NCI-H146 treated with DMSO at 0.1 percent for 48 hours (cell line): ENCODE measurements at regions not wholly inside any gene's neighbourhood (a gene's known extent, or its start where the extent isn't known, plus 50 kb on each side); places are given as distances from the start of the nearest gene placed in this dataset.

Experiments
- DNase-seq: peaks from one replicate; lab custom pipeline; 2025; ENCODE audit not compliant: unreplicated experiment; lab: John Stamatoyannopoulos, UW

- no peak for DNase-seq
Observed at GRCh38 chr9:120294003-120294402, 286.0 kb downstream of the CDK5RAP2 start.

DNA sequence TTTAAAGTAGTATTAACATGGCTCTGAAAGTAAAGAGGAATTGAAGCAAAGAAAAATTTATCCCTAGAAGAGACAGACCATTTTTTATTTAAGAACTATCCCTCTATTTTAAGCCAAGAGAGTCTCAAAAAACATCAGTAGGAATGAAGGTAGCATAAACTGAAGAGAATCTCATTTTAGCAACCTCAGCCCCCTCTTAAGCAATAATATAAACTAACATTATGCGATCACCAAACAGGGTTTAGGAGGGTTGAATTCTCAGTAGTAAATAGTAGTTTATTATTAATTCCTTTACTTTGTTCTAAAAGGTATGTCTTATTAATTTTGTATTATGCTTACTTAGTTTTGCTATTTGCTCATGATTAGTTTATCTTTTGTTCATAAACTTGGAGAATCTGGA is 287.4 kb downstream of the CDK5RAP2 start:
- no peak for DNase-seq

DNA sequence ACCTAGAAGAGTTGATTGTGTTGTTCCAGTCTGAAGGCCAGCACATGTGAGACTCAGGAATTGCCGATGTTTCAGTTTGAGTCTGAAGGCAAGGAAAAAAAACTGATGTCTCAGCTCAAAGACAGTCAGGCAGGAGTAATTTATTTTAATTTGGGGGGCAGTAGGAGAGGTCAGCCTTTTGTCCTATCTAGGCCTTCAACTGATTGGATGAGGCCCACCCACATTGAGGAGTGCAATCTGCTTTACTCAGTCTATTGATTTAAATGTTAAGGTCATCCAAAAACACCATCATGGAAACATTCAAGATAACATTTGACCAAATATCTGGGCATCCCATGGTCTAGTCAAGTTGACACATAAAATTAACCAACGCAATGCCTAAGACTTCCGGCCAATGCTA is 288.9 kb downstream of the CDK5RAP2 start:
- no peak for DNase-seq

DNA sequence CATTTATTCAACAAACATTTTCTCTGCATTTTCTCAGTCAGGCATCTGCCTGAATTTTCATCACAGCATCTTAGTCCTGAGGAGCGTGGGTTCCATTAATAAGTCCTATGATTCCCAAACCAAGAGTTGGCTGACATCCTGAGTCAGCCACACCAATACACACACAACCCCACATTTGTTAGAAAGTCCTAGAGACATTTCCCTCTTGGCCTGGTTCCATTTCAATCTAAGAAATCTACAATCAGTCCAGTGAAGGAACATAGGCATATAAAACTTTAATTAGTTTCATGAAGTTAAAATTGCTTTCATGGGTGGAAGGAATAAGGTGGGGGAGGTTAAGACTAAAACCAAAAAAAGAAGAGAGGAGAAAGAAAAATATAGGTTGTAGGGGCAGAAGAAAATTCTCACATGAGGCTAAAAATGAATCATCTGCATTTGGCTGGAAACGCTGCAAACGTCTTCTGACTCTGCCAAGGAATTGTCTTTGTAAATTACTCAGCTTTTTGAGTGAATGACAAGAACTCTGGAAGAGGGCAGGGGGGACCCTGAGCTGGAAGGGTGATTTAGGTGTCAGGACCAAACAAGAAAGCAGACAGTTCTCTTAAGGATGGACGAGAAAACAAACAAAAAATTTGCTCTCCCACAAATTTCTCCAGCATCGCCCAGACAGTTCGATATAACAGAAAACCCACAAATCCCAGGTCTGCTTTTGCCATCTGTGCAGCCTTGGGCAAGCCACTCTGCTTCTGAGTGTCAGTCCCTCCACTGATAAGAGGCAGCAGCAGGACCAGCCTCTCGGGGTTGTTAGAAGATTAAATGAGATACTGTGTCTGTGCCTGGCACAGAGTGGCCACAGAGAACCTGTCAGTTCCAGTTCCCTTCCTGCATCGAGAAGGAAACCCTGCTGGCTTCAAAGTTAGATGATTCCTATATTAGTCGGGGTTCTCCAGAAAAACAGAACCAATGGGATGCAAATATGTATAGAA is 289.7 kb downstream of the CDK5RAP2 start:
- DNase-seq = no peak

DNA sequence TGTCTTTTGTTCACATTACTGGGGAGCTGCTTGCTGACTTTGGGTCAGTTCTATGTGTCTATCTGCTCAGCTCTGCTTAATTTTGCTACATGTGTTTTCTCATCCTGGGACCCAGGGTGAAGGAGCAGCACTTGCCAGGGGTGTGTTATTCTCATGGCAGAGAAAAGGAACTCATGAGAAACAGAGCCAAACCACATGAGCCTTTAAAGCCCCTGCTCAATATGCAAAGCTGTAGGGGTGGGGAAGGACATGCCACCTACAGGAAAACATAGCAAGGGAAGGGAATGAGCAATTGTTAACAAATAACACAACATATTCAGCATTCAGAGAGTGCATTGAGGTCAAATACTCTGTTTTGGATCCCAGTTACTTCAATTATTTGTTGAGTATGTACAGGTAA is 290.9 kb downstream of the CDK5RAP2 start:
- no peak for DNase-seq

- no peak for DNase-seq
Observed at GRCh38 chr9:120286530-120286929, 293.4 kb downstream of the CDK5RAP2 start.

DNA sequence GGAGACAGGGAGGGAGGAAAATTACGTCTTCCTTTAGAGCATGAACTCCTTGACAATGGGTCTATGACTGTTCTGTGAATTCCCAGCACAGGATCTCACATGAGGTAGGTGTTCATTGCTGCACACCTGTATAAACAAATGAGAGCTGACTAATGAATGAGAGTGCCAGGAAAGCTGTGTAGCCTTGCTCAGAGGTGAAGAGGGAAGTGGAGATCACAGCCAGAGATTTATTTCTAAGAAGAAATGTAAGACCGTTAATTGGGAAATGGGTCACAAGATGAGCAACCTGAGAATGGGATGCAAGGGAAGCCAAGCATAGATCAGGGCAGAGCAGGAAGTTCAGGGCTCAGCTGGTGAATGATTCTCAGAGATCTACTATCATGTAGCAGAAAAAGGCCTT is 295.1 kb downstream of the CDK5RAP2 start:
- no peak for DNase-seq

DNA sequence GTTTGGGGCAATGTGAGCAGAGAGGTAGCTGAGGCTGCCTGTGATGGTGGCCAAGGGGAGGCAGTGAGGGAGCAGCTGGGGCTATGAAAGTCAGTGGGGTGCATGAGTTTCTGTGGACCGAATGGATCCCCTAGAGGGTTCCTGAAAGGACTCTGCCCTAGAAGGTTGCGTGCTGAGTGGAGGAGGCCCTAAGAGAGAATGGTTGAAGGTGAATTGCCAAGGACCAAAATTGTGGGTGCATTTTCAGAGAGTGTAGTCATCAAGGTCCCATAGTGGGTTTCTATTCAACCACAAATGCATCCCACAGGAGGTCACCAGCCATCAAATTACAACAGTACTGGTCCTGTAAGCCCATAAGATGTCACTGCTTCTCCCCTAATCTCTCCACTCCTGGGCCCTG is 298.3 kb downstream of the CDK5RAP2 start:
- no peak for DNase-seq

DNA sequence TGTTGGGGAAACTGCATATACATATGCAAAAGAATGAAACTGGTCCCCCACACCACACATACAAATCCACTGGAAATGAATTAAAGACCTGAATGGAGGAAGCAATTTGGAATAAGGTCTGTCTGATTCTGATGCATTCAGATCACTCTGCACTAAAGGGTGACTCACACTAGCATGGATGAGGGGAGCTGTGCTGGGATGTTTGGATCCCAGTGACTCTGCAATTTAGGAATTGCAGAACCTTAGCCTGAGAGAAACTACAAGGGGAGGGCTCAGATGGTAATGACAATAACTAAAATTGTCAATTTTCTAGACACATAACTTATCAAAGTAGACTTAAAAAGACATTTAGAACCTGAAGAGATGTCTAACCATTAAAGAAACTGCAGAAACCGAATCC is 312.0 kb downstream of the CDK5RAP2 start:
- DNase-seq = no peak

DNA sequence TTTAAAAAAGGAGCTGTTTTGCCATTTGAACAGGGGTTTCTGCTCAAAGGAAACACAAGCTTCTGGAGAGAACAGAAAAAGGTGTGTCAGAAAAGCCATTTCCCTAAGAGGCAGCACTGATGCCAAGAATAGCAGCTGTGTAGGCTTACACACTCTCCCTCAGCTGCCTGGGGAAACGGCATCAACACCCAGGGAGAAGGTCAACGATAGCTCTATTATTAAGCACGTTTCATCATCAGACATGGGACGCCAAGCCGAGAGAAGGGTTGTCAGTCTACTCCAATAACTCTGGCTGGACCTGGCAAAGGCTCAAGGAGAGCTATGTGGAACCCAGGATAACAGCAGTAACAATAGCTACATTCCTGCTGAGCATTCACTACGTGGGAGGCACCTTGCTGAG is 314.2 kb downstream of the CDK5RAP2 start:
- peak; percentile 16 for DNase-seq

DNA sequence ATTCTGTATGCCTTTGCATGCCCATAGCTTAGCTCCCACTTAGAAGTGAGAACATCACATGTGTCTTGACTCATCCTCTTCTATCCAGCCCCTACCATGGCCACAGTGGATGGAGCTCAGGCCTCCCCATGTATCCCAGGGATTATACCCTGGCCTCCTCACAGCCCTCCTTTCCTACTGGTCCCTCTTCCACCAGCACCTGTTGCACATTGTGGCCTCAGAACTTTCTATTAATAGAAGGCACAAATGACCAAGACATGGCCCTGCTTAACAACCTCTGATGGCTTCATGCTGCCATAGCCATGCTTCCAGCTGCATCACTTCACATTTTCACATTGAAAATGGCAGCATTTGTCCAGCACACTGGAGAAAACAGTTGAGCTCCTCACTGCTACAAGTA is 315.4 kb downstream of the CDK5RAP2 start:
- DNase-seq = no peak

DNA sequence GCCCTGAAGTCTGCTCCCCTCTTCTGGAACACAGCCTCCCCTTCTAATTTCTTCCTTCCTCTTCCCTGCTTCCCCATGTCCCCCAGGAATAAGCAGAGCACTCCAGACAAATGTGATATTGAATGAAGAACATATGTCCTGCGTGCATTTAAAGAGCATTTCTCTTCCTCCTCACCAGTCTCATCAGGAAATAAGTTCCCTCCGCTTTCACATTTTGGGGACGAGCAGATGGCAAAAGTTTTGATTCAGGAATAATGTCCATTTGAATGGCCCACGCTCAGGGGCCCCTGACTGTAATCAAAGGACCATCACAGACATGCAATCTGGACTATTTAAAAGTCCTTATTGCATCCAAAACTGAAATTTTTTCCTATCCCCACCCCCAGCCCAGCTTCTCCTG is 316.1 kb downstream of the CDK5RAP2 start:
- no peak for DNase-seq

DNA sequence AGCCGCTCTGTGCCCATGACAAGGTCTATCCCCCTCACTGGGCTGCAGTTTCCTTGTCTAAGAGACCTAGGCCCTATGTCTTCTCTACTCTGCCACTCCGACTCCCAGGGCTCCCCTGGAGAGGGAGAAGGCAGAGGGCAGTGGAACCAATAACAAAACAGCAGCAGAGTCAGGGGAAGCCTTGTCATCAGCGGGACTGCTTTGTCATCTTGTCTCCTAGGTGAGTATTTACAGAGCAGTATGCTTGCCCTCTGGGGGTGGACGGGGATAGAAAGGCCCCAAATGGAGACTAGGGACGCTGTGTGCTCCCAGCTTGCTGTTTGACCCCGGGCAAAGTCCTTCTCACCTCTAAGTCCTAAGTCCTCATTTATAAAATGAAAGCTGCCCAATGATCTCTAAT is 318.5 kb downstream of the CDK5RAP2 start:
- DNase-seq = no peak

GRCh38 chr9:120259100-120259499 is 320.9 kb downstream of the CDK5RAP2 start:
- no peak for DNase-seq

GRCh38 chr9:120258096-120258495 is 321.9 kb downstream of the CDK5RAP2 start:
- DNase-seq = no peak

DNA sequence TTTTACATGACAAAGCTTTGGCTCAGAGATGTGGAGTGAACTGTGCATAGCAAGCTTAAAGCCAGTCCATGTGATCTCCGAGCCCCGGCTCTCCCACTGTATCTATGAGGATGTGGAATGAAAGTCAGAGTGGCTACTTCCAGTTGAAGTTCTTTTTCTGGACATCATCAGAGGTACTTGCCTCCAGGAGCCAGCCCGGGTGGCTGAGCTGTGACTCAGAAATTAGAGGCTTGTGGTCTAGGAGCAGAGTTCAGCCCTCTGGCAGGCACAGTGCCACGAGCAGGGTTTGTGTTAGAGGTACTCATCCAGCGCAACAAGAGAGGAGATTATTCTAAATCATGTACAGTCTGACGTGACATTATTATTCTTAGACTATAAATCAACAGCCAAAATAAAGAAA is 322.5 kb downstream of the CDK5RAP2 start:
- no peak for DNase-seq

GRCh38 chr9:120256146-120256545 is 323.8 kb downstream of the CDK5RAP2 start:
- DNase-seq = no peak

GRCh38 chr9:120252248-120252647 is 327.7 kb downstream of the CDK5RAP2 start:
- DNase-seq = no peak

DNA sequence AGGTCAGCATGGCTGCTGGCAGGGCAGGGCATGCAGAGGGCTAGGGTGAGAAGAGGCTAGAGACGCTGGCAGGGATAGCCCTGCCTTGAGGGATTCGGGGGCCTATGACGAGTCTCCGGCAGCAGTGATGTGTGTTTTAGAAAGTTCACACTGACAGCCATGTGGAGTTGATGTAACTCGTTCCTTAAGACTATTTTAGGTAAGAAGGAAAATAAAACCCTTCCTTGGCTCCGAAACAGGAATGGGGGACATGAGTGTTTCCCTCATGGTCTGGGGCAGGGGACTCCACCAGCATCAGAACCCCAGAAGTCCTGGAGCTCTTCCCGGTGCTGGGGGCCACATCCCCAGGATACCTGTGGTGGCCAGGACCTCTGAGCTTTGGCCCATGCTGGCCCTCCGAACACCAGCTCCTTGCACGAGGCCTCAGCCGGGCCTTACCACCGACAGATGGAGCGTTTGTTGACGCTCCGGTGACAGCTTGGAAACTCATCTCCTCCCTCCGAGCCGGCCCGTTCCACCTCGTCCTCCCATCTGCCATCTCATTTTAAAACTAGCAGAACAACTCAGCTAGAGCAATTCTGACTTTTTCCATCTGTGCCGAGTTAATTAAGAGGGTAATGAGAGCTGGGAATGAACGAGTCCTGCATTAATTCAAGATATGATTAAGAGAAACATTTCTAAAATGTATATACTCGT is 337.7 kb downstream of the CDK5RAP2 start:
- DNase-seq = no peak

DNA sequence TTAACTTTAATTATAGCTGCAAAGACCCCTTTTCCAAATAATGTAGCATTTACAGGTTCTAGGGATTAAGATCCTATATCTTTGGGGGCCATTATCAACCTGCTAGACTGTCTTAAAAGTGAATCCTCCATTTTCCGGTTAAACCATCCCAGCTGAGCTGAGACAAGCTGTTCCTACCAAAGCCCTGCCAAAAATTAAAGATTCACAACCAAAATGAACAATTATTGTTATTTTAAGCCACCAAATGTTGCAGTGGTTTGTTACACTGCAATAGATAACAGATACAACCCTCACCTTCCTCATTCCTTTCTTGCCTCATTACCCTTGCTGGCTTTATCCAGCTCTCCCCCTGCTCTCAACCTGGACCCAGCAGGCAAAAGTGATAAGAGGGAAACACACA is 343.4 kb downstream of the CDK5RAP2 start:
- DNase-seq = no peak

DNA sequence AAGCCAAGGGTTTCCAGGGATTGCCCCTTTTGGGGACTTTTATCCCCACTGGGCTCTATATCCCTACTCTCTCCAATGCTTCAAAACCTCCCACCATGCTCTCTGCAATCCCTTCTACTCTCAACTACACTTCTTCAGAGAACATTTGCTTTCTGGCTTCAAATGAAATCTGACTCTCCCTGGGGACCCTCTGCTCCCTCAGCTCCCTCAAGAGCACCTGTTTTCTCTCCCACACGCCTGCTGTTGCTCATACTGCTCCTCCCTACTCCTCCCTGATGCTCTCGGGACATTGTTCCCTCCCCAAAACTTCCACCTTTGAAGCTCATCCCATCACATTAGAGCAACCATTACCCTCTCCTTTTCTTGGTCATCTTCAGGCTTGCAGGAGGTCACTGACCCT is 344.9 kb downstream of the CDK5RAP2 start:
- no peak for DNase-seq

DNA sequence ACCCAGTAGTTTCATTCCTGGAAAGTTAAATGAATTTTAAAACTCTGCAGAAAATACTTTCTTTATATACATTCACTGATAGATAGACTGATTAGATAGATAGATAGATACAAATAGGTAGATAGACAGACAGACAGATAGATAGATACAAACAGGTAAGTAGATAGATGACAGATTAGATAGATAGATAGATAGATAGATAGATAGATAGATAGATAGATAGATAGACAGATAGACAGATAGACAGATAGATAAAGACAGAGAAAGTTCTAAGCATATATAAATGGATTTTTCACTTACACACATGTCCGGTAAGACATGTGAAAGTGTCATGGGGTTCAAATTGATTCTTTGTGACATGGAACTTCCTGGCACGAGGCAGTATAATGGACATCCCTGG is 349.7 kb downstream of the CDK5RAP2 start:
- DNase-seq = no peak
